Endothelial cell of umbilical vein (primary cell): ENCODE measurements at regions not wholly inside any gene's neighbourhood (a gene's known extent, or its start where the extent isn't known, plus 50 kb on each side); places are given as distances from the start of the nearest gene placed in this dataset.

Experiments
- BruUV-seq: library from RNA; stranded (reverse); fragments of 400-500 nt; replicated peaks from 2 replicates; lab custom pipeline; 2021; lab: Mats Ljungman, UMichigan
- CTCF ChIA-PET: fragments of 300-600, 350-600 bp; sonication (Branson Sonifier 250); formaldehyde crosslinking; loops from one replicate; lab custom pipeline; 2021; ENCODE audit warnings: antibody characterized with exemption, inconsistent platforms; lab: Charles Lee
- POLR2A ChIA-PET: fragments of 300-600, 350-600 bp; sonication (Branson Sonifier 250); formaldehyde crosslinking; loops from one replicate; lab custom pipeline; 2021; ENCODE audit warnings: antibody characterized with exemption, inconsistent platforms; lab: Charles Lee
- DNase-seq: peaks from one replicate; pipeline ENCODE4 v3.0.0-alpha.2; 2011; ENCODE audit warnings: low read depth, low spot score
- FAIRE-seq: peaks from 2 replicates; lab custom pipeline; 2011; peaks lifted over from hg19 to GRCh38; lab: Jason Lieb, UNC
- H2AFZ ChIP-seq: 2 replicates; pipeline ENCODE4 v1.6.0; 2012; ENCODE audit warnings: low read depth, low read length, control low read depth, inconsistent platforms
- H3K27ac ChIP-seq: 2 replicates; pipeline ENCODE4 v1.5.1; 2011; ENCODE audit warnings: low read depth, mild to moderate bottlenecking, control low read depth, low read length, moderate library complexity; ENCODE audit not compliant: insufficient read depth
- H3K27me3 ChIP-seq, 2 experiments: 2 replicates each; pipeline versions ENCODE4 v1.6.0 to v1.6.1; 2011; ENCODE audit warnings: low read length in 2 of 2, mixed read lengths in 1 of 2; ENCODE audit not compliant: control insufficient read depth in 2 of 2, insufficient read depth in 2 of 2
- H3K36me3 ChIP-seq, 2 experiments: 2 replicates in 1 of 2; 3 replicates in 1 of 2; pipeline ENCODE4 v1.5.1; 2011; ENCODE audit warnings: low read length in 2 of 2, mild to moderate bottlenecking in 1 of 2, moderate library complexity in 1 of 2; ENCODE audit not compliant: control insufficient read depth in 2 of 2, insufficient read depth in 2 of 2; ENCODE audit errors: extremely low read depth in 1 of 2
- H3K4me1 ChIP-seq: 3 replicates; pipeline ENCODE4 v1.5.1; 2011; ENCODE audit warnings: mild to moderate bottlenecking, low read length; ENCODE audit not compliant: control insufficient read depth, insufficient read depth; ENCODE audit errors: extremely low read depth
- H3K4me2 ChIP-seq: 2 replicates; pipeline ENCODE4 v1.6.1; 2011; ENCODE audit warnings: low read length, control low read depth, mixed read lengths; ENCODE audit not compliant: insufficient read depth
- H3K4me3 ChIP-seq, 3 experiments: fragments of 200-600 bp in 1 of 3; sonication (generic), shearing (Covaris generic) in 1 of 3; replicated peaks in 1 of 3; 2 replicates each; pipeline ENCODE4 v1.5.1; 2011 to 2016; ENCODE audit warnings: control low read depth in 3 of 3, low read length in 3 of 3, mild to moderate bottlenecking in 2 of 3, inconsistent platforms in 1 of 3, low read depth in 1 of 3, moderate library complexity in 1 of 3; ENCODE audit not compliant: insufficient read depth in 1 of 3
- H3K79me2 ChIP-seq: 2 replicates; pipeline ENCODE4 v1.6.0; 2012; ENCODE audit warnings: low read length, inconsistent platforms; ENCODE audit not compliant: control insufficient read depth, insufficient read depth
- H3K9ac ChIP-seq: replicated peaks from 2 replicates; pipeline ENCODE3; 2011; ENCODE audit warnings: low read length, control low read depth; ENCODE audit not compliant: insufficient read depth; ENCODE audit errors: extremely low read depth
- H3K9me1 ChIP-seq: replicated peaks from 3 replicates; pipeline ENCODE4 v1.6.0; 2011; ENCODE audit warnings: mild to moderate bottlenecking, low read length; ENCODE audit not compliant: control insufficient read depth, insufficient read depth; ENCODE audit errors: extremely low read depth
- H3K9me3 ChIP-seq: replicated peaks from 2 replicates; pipeline ENCODE4 v1.5.1; 2012; ENCODE audit warnings: low read length, inconsistent platforms; ENCODE audit not compliant: control insufficient read depth, insufficient read depth
- H4K20me1 ChIP-seq: replicated peaks from 2 replicates; pipeline ENCODE3; 2011; ENCODE audit warnings: mild to moderate bottlenecking, low read length; ENCODE audit not compliant: control insufficient read depth, insufficient read depth; ENCODE audit errors: extremely low read depth
- EZH2 ChIP-seq: IDR thresholded peaks from 2 replicates; pipeline ENCODE4 v1.6.1; 2012; ENCODE audit warnings: borderline replicate concordance, low read depth, mild to moderate bottlenecking, moderate library complexity, low read length, inconsistent platforms; ENCODE audit not compliant: severe bottlenecking
- FOS ChIP-seq: IDR thresholded peaks from 2 replicates; pipeline ENCODE4 v1.6.1; 2011; ENCODE audit warnings: mild to moderate bottlenecking, low read length, moderate library complexity, borderline replicate concordance; ENCODE audit not compliant: insufficient read depth
- GATA2 ChIP-seq: IDR thresholded peaks from 2 replicates; pipeline ENCODE4 v1.7.0; 2011; ENCODE audit warnings: low read depth, mild to moderate bottlenecking, moderate library complexity, mixed read lengths, low read length; ENCODE audit not compliant: insufficient read length, insufficient read depth
- JUN ChIP-seq: IDR thresholded peaks from 2 replicates; pipeline ENCODE4 v1.6.1; 2011; ENCODE audit warnings: borderline replicate concordance, low read depth; ENCODE audit not compliant: insufficient read length, insufficient read depth
- MYC ChIP-seq: IDR thresholded peaks from one replicate; pipeline ENCODE4 v1.6.1; 2011; ENCODE audit warnings: mild to moderate bottlenecking, low read depth, low read length
- POLR2A ChIP-seq: IDR thresholded peaks from 2 replicates; pipeline ENCODE4 v1.6.1; 2012; ENCODE audit warnings: low read depth, mild to moderate bottlenecking, control low read depth, low read length
- POLR2AphosphoS5 ChIP-seq: IDR thresholded peaks from 2 replicates; pipeline ENCODE4 v1.6.1; 2012; ENCODE audit warnings: low read depth, mild to moderate bottlenecking, control low read depth, low read length, moderate library complexity; ENCODE audit not compliant: insufficient read depth
- dilution Hi-C: fragments of 300-500 bp; cut with MboI; formaldehyde crosslinking; loops from one replicate; pipeline ENCODE4 v1.15.0; 2019; ENCODE audit warnings: low sequenced_read_pairs; ENCODE audit not compliant: extremely low pct_ligation_motif_present
- intact Hi-C: fragments of 100-400 bp; cut with micrococcal nuclease; formaldehyde crosslinking; loops from one replicate; pipeline ENCODE4 v1.10.0; 2022
- TF ChIP-seq, protein P1 (sequence below): IDR thresholded peaks from 2 replicates; pipeline ENCODE4 v1.6.1; 2011; ENCODE audit not compliant: insufficient read depth, insufficient read length
- TF ChIP-seq, protein P2 (sequence below), 2 donors: IDR thresholded peaks; 1 replicate in 1 of 2; 2 replicates in 1 of 2; pipeline ENCODE4 v1.5.1; 2011; ENCODE audit warnings: low read length in 2 of 2, mild to moderate bottlenecking in 2 of 2, moderate library complexity in 2 of 2, control low read depth in 1 of 2, inconsistent platforms in 1 of 2, low read depth in 1 of 2; ENCODE audit not compliant: insufficient read depth in 1 of 2; ENCODE audit errors: extremely low read depth in 1 of 2

DNA sequence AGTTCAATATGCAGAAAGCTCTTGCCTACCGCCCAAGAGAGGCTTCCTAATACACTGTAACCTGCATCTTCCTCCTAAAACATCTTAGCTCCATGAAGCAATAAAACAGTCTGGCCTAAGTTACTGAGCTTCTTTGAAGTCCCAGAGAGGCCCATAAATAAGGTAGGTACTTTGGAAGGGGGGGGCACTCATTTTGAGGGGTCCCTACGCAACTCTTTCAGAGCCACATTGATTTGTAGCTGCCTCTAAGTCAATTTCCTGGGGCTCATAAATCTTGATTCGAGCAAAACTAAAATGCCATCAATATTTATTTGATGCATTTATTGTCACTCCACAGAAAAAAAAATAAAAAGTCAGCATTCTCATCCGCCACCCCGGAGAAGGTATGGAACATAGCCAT, 60.4 kb upstream of the SIX2 start:
- Histone ChIP-seq H4K20me1 (no peaks in the 10 kb centered on the region), H3K9me1 (no peaks in the 10 kb centered on the region), H3K36me3 (no peaks in the 10 kb centered on the region), H3K79me2 (no peaks in the 10 kb centered on the region), H3K4me2 (no peak overlapping the region), H3K9me3 (no peaks in the 10 kb centered on the region), H3K9ac (no peak overlapping the region), H2AFZ (no peak overlapping the region), H3K27me3 (peaks cover 10 to 20% of the 10 kb centered on the region in 2 experiments), H3K4me3 (no peak overlapping the region), H3K4me1 (peaks cover 6% of the 10 kb centered on the region), H3K27ac (no peak overlapping the region)
- ChIA-PET POLR2A (no interaction called here), CTCF (no interaction called here)
- intact Hi-C loops (no loop called here), dilution Hi-C loops (no loop called here)
- BruUV-seq: no TSS peak
- DNase-seq: no peak
- FAIRE-seq: no peak
- TF ChIP-seq, protein P1, sequence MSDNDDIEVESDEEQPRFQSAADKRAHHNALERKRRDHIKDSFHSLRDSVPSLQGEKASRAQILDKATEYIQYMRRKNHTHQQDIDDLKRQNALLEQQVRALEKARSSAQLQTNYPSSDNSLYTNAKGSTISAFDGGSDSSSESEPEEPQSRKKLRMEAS: no peak
- TF ChIP-seq FOS (no peak), POLR2A (no peak)

DNA sequence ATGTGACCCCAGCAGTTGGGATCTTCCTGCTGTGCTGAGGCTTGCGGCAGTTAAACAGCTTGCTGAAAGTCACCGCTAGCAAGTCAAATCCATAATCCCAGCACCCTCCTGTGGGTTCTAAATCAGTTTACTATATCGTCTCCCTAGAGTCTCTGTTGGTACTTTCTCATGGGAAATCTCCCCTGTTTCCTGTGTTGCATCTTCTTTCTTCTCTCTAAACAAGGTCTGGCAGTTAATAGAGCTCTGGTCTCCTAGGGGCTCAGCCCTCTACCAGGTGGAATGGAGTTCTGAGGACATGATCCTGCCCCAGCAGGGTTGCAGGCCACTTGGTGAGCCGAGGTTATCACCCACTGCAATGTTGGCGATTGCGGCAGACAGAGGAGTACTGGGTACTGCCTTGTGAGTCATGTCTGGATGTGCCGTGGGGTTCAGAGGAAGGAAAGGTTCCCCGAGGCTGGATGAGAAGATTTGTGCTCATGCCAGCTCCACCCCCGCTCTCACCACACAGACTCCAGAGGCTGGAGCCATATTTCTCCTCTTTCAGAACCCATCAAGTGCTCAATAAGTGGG, 59.4 kb upstream of the SIX2 start:
- Histone ChIP-seq H3K4me1 (peaks cover 6% of the 10 kb centered on the region), H4K20me1 (no peaks in the 10 kb centered on the region), H3K27ac (no peak overlapping the region), H3K79me2 (no peaks in the 10 kb centered on the region), H2AFZ (no peak overlapping the region), H3K36me3 (no peaks in the 10 kb centered on the region), H3K9me1 (no peaks in the 10 kb centered on the region), H3K4me3 (no peak overlapping the region), H3K4me2 (no peak overlapping the region), H3K27me3 (peaks cover 6 to 17% of the 10 kb centered on the region in 2 experiments), H3K9me3 (no peaks in the 10 kb centered on the region), H3K9ac (no peak overlapping the region)
- TF ChIP-seq FOS (no peak), GATA2 (no peak), EZH2 (no peak), POLR2AphosphoS5 (no peak), JUN (no peak), MYC (no peak), POLR2A (no peak)
- TF ChIP-seq, protein P2, sequence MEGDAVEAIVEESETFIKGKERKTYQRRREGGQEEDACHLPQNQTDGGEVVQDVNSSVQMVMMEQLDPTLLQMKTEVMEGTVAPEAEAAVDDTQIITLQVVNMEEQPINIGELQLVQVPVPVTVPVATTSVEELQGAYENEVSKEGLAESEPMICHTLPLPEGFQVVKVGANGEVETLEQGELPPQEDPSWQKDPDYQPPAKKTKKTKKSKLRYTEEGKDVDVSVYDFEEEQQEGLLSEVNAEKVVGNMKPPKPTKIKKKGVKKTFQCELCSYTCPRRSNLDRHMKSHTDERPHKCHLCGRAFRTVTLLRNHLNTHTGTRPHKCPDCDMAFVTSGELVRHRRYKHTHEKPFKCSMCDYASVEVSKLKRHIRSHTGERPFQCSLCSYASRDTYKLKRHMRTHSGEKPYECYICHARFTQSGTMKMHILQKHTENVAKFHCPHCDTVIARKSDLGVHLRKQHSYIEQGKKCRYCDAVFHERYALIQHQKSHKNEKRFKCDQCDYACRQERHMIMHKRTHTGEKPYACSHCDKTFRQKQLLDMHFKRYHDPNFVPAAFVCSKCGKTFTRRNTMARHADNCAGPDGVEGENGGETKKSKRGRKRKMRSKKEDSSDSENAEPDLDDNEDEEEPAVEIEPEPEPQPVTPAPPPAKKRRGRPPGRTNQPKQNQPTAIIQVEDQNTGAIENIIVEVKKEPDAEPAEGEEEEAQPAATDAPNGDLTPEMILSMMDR (IDR thresholded peaks at IDR 0.05; ENCODE audit: extremely low read depth in 1 of 2, insufficient read depth in 1 of 2, low read depth in 1 of 2, low read length in 2 of 2): no peak
- TF ChIP-seq, protein P1: no peak
- intact Hi-C loops: no loop called here
- CTCF ChIA-PET: interaction anchor here (0.7 to 1.8 kb wide), 3 partner anchors 60 to 105 kb away, joined by 3 to 4 read pairs (median 3); no protein-coding TSS in a partner anchor
- no TSS peak for BruUV-seq
- POLR2A ChIA-PET: no interaction called here
- no peak for FAIRE-seq
- DNase-seq: no peak
- dilution Hi-C loops: no loop called here
